IPS DF 4.7 (cell line): ENCODE measurements at regions not wholly inside any gene's neighbourhood (a gene's known extent, or its start where the extent isn't known, plus 50 kb on each side); places are given as distances from the start of the nearest gene placed in this dataset.
A peak's percentile ranks its signal among the peaks of the same experiment; 100 is the strongest.
"Not testable (repeated sequence)": the region's sequence is repeated elsewhere in the genome, so short reads cannot be mapped to it uniquely, and the experiment has no call there.

Source experiments
- DNase-seq: peaks from one replicate; pipeline ENCODE4 v3.0.0-alpha.2; 2013; ENCODE audit warnings: low spot score; ENCODE audit errors: extremely low read depth

- no peak for DNase-seq
Observed at GRCh38 chr11:90590286-90590685, 367.4 kb upstream of the CHORDC1 start.

GRCh38 chr11:90589735-90590134 is 366.9 kb upstream of the CHORDC1 start:
- DNase-seq: no peak

DNA sequence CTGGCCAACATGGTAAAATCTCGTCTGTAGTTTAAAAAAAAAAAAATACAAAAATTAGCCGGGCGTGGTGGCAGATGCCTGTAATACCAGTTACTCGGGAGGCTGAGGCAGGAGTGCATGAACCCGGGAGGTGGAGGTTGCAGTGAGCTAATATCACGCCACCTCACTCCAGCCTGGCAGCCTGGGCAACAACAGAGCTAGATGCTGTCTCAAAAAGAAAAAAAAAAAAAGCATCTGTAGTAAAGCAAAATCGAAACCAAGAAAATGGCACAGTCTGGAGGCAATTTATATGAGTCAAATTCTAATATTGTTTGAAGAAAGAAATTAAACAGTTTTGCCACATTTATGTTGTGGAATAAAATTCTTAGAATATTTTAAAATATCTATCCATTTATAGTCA is 365.0 kb upstream of the CHORDC1 start:
- no peak for DNase-seq

- DNase-seq: no peak
Observed at GRCh38 chr11:90585491-90585890, 362.6 kb upstream of the CHORDC1 start.

DNA sequence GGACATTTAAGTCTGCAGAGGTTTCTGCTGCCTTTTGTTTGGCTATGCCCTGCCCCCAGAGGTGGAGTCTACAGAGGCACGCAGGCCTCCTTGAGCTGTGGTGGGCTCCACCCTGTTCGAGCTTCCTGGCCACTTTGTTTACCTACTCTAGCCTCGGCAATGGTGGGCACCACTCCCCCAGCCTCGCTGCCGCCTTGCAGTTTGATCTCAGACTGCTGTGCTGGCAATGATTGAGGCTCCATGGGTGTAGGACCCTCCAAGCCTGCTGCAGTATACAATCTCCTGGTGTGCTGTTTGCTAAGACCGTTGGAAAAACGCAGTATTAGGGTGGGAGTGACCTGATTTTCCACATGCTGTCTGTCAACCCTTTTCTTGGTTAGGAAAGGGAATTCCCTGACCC is 360.1 kb upstream of the CHORDC1 start:
- not testable (repeated sequence) for DNase-seq

- DNase-seq: no peak
Observed at GRCh38 chr11:90564531-90564930, 341.7 kb upstream of the CHORDC1 start.

DNA sequence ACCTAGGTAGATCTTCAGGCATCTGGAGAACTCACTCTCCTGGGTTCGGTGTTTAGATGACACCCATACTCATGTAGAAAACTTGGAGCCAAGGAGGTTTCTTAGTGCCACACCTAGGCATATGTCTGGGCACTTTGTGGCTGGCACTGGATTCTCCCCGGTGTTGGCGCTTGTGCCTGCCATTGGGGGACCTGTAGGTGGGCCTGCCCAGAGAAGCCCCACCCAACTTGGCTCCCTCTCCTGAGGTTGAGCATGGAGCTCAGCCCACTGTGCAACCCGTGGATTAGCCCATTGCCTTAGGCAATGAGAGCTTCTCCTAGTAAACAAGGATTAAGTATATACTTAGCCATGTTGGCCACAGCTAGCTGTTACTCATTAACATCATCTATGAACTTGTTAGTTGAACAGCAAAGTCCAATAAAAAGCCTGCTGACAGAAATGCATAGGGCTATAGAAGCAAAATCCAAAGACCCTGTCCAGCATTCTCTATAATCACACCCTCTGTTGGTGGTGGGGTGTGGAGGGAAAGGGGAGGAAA is 335.5 kb upstream of the CHORDC1 start:
- no peak for DNase-seq

- no peak for DNase-seq
Observed at GRCh38 chr11:90556606-90557005, 333.8 kb upstream of the CHORDC1 start.

DNA sequence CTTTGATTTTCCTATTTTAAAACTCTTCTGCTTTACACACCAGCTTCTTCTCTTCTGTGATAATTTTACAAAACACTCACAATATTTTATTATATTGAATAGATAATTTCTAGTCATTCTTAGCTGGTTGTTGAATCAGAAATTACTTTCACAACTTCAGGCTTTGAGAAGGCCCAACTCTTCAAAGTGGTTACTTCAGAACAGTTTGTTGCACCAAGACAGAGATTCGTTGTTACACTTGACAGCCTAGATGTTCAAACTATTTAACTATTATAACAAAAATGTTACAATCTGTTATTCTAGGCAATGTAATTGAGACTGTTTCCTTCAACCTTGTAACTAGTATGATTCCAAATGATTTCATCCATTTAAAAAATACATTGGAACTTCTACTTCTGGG is 333.2 kb upstream of the CHORDC1 start:
- DNase-seq: no peak

DNA sequence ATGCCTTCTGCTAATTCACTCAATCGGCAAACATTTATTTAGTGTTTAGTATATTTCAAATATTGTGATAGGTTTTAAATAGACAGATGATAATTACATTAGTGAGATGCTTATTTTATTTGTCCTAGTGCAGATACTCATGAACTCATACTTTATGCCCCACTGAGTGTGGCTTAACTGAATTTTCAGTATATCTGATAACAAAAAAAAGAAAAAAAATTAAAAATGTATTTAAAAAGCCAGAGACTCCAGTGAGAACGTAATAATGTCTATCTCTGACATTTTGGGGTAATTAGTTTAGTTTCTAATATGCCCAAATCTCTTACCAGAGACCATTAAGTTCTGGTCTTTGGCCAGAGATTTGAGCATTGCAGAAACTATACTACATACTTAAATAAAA is 332.6 kb upstream of the CHORDC1 start:
- no peak for DNase-seq

DNA sequence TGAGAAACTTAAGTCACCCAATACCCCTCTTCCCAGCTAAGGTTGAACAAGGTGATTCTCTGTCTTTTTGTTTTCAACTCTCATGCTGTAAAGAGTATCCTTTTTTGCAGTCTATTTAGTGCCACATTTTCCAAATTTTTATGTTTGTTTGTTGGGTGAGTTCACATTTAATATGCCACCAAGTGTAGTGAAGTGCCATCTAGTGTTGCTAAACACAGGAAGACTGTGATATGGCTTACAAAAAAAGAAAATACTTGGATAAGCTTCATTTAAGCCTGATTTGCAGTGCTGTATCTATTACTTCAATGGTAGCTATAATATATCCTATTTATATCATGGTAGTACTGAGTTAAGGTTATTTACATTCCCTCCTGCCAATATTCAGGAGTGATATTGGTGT is 319.2 kb upstream of the CHORDC1 start:
- no peak for DNase-seq

- DNase-seq: no peak
Observed at GRCh38 chr11:90536301-90536700, 313.5 kb upstream of the CHORDC1 start.

GRCh38 chr11:90532125-90532524 is 309.3 kb upstream of the CHORDC1 start:
- DNase-seq: no peak

DNA sequence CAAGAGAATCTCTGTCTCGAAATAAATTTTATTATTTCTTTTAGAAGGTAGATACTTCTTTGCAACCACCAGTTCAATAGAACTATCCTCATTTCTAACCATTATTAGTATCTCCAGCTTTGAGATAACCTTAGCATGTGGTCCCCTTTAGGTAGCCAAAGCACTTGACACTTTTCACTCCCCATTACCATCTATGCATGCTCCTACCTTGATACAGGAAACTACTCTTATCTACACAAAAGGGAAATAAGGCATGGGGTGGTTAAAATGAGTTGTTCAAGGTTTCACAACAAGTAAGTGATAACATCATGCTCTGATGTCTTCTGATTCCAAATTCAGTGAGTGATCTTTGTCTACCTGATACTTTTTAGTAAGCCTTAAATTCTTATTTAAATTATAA is 308.2 kb upstream of the CHORDC1 start:
- DNase-seq: no peak

- no peak for DNase-seq
Observed at GRCh38 chr11:90525962-90526361, 303.1 kb upstream of the CHORDC1 start.

- DNase-seq: no peak
Observed at GRCh38 chr11:90512846-90513245, 290.0 kb upstream of the CHORDC1 start.

- no peak for DNase-seq
Observed at GRCh38 chr11:90510839-90511238, 288.0 kb upstream of the CHORDC1 start.

DNA sequence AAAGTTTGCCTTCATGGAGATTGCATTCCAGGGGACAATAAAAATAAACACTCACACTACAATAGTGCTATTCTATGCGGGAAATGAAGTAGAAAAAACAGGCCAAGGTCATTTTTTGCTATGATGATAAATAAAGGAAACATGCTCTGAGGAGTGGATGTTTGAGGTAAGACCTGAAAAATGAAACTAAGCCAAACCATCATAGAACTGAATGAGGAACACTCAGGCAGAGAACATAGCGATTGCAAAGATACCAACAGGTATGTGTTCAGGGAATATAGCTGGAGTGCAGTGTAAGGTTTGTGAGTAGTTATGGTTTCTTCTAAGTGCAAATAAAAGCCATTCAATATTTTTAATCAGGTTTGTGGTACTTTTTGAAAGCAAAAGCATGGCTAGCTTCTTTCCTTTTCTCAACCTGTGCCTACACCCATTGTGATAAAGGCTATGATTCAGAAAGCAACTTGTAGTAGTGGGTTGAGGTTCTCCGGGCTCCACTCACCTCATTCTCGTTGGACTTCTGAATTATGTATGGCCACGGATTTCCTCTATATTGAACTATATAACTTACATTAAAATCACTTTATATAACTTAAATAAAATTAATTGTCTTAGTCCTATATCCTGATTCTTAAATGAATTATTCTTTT is 278.2 kb upstream of the CHORDC1 start:
- DNase-seq: no peak

- DNase-seq: no peak
Observed at GRCh38 chr11:90496722-90497121, 273.9 kb upstream of the CHORDC1 start.

GRCh38 chr11:90493379-90493778 is 270.5 kb upstream of the CHORDC1 start:
- DNase-seq: no peak

- DNase-seq: no peak
Observed at GRCh38 chr11:90491466-90491865, 268.6 kb upstream of the CHORDC1 start.

DNA sequence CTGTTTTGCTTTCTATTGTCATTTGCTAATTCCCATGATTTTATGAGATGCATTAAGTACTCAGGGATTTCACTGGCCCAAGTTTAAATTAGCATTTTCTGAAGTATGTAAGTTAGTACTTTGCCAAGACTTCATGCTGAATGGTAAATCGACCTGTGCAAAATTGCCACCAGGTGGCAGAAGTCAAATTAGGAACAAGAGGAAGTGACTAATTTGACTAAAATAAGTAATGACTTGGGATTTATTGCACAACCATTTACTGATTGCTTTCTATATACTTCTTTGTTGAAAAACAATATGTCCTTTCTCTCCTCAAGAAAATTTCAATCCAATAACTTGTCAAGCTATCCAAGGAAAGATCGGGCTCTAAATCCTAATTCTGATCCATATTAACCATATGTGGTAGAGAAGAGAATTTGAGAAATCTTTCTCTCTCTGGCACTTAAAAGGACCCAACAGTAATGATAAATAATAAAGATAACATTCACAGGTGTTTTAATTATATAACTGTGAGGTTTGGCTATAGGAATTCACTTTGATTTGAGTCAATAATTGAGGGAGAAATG is 253.7 kb upstream of the CHORDC1 start:
- DNase-seq: peak; percentile 11

DNA sequence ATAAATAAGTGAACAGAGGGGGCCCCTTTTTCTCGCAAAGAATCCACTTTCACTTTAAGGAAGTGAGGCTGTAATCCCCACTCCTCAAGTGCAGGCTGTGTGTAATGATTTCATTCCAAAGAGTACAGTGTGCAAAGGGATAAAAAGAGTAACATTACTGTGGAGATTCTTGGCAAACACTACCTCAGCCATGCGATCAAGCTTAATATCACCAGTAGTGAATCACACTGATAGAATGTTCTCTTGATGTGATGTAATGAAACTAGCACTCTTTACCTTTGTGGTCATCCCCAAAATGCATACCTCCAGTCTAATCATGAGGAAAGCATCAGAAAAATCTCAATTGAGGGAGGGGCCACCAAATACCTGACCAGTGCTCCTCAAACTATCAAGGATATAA is 246.1 kb upstream of the CHORDC1 start:
- no peak for DNase-seq
